Endothelial cell (in vitro differentiated cells): ENCODE measurements at regions not wholly inside any gene's neighbourhood (a gene's known extent, or its start where the extent isn't known, plus 50 kb on each side); places are given as distances from the start of the nearest gene placed in this dataset.
A peak's percentile ranks its signal among the peaks of the same experiment; 100 is the strongest.
"Not testable (repeated sequence)": the region's sequence is repeated elsewhere in the genome, so short reads cannot be mapped to it uniquely, and the experiment has no call there.

Experiments
- DNase-seq: peaks from one replicate; pipeline ENCODE4 v3.0.0; 2021; ENCODE audit warnings: low spot score
- H3K27ac Mint-ChIP-seq: one replicate; pipeline ENCODE4 v1.8.0; 2021; ENCODE audit warnings: mixed read lengths, inconsistent platforms; ENCODE audit not compliant: unreplicated experiment
- H3K27me3 Mint-ChIP-seq: one replicate; pipeline ENCODE4 v1.8.0; 2021; ENCODE audit warnings: mild to moderate bottlenecking, moderate library complexity, mixed read lengths, inconsistent platforms; ENCODE audit not compliant: unreplicated experiment
- H3K36me3 Mint-ChIP-seq: one replicate; pipeline ENCODE4 v1.8.0; 2021; ENCODE audit warnings: mild to moderate bottlenecking, low read depth, mixed read lengths, inconsistent platforms; ENCODE audit not compliant: unreplicated experiment
- H3K4me1 Mint-ChIP-seq: one replicate; pipeline ENCODE4 v1.8.0; 2021; ENCODE audit warnings: mild to moderate bottlenecking, mixed read lengths, inconsistent platforms; ENCODE audit not compliant: unreplicated experiment
- H3K4me3 Mint-ChIP-seq: one replicate; pipeline ENCODE4 v1.8.0; 2021; ENCODE audit warnings: mild to moderate bottlenecking, mixed read lengths, inconsistent platforms; ENCODE audit not compliant: unreplicated experiment
- H3K9me3 Mint-ChIP-seq: one replicate; pipeline ENCODE4 v1.8.0; 2021; ENCODE audit warnings: mixed read lengths, inconsistent platforms; ENCODE audit not compliant: unreplicated experiment
- TF ChIP-seq, protein P1 (sequence below): fragments of 200-600 bp; sonication (generic); IDR thresholded peaks from one replicate; pipeline ENCODE4 v1.5.0; 2021; ENCODE audit warnings: antibody characterized with exemption; ENCODE audit not compliant: unreplicated experiment

DNA sequence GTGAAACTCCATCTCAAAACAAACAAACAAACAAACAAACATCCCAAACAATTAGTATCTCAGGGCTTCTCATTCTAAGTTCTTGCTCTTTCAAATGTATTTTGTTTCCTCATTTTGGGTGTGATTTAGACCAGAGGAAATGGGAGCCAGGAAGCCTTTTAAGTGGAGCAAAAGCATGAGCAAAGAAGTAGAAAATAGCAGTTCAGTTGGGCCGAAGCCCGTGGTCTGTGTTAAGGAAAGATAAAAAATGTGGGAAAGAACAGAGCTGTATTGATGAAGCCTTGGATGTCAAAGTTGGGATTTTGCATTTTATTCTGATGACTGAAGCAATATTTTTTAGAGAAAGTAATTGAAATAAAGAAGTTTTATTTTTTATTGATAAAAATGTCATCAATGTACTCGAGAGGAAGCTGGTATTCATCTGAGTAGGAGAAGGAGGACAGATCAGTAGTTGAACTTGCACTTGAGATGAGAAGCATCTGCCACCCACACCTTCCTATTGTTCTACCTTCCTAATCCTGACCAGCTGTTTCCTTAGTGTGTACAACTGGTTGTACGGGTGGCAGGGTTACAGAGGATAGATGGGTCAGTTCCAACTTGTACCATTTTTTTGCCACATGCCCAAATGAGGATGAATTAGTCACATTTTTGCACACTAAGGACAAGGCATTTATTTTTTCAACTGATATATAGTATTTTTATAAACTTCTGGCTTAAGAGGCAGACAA lies 56.1 kb downstream of the KIAA0408 start:
- Mint-ChIP-seq H3K27me3 (no peaks in the 10 kb centered on the region), H3K4me1 (peaks cover 21% of the 10 kb centered on the region), H3K36me3 (peaks cover 6% of the 10 kb centered on the region), H3K4me3 (no peak overlapping the region), H3K9me3 (no peaks in the 10 kb centered on the region), H3K27ac (peak overlapping the region; percentile 4)
- TF ChIP-seq, protein P1, sequence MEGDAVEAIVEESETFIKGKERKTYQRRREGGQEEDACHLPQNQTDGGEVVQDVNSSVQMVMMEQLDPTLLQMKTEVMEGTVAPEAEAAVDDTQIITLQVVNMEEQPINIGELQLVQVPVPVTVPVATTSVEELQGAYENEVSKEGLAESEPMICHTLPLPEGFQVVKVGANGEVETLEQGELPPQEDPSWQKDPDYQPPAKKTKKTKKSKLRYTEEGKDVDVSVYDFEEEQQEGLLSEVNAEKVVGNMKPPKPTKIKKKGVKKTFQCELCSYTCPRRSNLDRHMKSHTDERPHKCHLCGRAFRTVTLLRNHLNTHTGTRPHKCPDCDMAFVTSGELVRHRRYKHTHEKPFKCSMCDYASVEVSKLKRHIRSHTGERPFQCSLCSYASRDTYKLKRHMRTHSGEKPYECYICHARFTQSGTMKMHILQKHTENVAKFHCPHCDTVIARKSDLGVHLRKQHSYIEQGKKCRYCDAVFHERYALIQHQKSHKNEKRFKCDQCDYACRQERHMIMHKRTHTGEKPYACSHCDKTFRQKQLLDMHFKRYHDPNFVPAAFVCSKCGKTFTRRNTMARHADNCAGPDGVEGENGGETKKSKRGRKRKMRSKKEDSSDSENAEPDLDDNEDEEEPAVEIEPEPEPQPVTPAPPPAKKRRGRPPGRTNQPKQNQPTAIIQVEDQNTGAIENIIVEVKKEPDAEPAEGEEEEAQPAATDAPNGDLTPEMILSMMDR, result no peak
- no peak for DNase-seq

DNA sequence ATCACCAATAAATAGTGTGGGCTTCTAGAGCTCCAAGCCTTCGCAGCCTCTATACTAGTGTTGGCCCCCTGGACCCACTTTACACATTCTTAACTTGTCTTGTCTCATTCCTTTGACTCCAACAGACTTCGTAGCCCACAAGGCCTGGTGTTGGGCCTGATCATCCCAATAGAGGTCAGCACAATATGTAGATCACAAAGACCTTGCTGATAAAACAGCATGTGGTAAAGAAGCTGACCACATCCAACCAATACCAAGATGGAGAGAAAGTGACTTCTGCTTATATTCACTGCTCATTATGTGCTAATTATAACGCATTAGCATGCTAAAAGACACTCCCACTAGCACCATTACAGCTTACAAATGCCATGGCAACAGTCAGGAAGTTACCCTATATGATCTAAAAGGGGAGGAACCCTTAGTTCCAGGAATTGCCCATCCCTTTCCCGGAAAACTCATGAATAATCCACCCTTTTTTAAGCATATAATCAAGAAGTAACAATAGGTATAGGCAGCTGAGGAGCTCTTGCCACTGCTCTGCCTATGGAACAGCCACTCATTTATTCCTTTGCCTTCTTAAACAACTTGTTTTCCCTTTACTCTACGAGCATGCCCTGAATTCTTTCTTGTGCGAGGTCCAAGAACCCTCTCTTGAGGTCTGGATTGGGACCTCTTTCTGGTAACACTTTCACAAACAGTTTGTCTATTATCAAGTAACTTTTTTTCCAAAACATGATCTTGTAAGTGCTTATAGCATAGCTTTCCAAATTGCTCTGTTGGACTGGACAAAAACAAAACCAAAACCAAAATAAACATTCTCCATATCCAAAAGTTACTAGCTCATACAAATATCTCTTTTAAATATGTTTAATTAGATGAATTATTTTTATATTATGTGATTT lies 54.6 kb upstream of the ECHDC1 start:
- Mint-ChIP-seq H3K4me1 (peaks cover 12% of the 10 kb centered on the region), H3K4me3 (no peak overlapping the region), H3K27me3 (no peaks in the 10 kb centered on the region), H3K9me3 (no peaks in the 10 kb centered on the region), H3K27ac (peak overlapping the region; percentile 12), H3K36me3 (no peaks in the 10 kb centered on the region)
- no peak for DNase-seq
- TF ChIP-seq, protein P1, result no peak

DNA sequence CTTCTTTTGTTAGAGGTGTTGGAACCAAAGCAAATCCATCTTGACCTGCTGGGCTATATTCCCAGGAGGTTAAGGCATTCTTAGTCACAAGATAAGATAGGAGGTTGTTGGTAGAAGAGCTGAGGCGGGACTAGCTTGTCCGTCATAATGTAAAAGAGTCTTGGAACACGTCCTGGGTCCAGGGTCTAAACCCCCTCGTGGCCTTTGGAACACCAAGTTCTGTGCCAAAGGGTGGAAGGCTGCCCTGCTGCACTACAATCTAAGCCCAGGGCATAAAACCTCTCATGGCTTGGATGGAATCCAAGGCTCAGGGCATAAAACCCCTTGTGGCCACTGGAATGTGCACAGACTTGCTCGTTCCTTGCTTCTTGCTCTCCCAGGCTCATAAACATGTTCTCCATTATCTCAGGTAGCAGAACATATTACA lies 53.8 kb upstream of the ECHDC1 start:
- not testable (repeated sequence) for H3K4me3 Mint-ChIP-seq, H3K9me3 Mint-ChIP-seq, H3K4me1 Mint-ChIP-seq, H3K27ac Mint-ChIP-seq, H3K27me3 Mint-ChIP-seq, H3K36me3 Mint-ChIP-seq, DNase-seq
